Karpas-422 (cell line): ENCODE measurements at regions not wholly inside any gene's neighbourhood (a gene's known extent, or its start where the extent isn't known, plus 50 kb on each side); places are given as distances from the start of the nearest gene placed in this dataset.

Experiments
- DNase-seq: peaks from one replicate; pipeline ENCODE4 v3.0.0-alpha.2; 2015
- H2AFZ ChIP-seq: fragments of 200-600 bp; sonication (generic); 2 replicates; pipeline ENCODE4 v1.6.1; 2014; ENCODE audit warnings: antibody characterized with exemption, low read length, mixed read lengths
- H3K27ac ChIP-seq: fragments of 200-600 bp; sonication (generic); 2 replicates; pipeline ENCODE4 v1.5.1; 2014; ENCODE audit warnings: mild to moderate bottlenecking, low read length, moderate library complexity
- H3K27me3 ChIP-seq: fragments of 200-600 bp; sonication (generic); 2 replicates; pipeline ENCODE4 v1.6.1; 2014; ENCODE audit warnings: low read length, mixed read lengths
- H3K36me3 ChIP-seq: fragments of 200-600 bp; sonication (generic); 2 replicates; pipeline ENCODE4 v1.6.1; 2014; ENCODE audit warnings: low read length, mixed read lengths; ENCODE audit not compliant: insufficient read depth
- H3K4me1 ChIP-seq: fragments of 200-600 bp; sonication (generic); 2 replicates; pipeline ENCODE4 v1.6.1; 2014; ENCODE audit warnings: mild to moderate bottlenecking, low read length, mixed read lengths
- H3K4me2 ChIP-seq: fragments of 200-600 bp; sonication (generic); 2 replicates; pipeline ENCODE4 v1.6.1; 2014; ENCODE audit warnings: low read length, low read depth, mild to moderate bottlenecking; ENCODE audit not compliant: poor library complexity, severe bottlenecking
- H3K4me3 ChIP-seq: fragments of 200-600 bp; sonication (generic); 2 replicates; pipeline ENCODE4 v1.5.1; 2014; ENCODE audit warnings: mild to moderate bottlenecking, antibody characterized with exemption, low read length, mixed read lengths
- H3K79me2 ChIP-seq: fragments of 200-600 bp; sonication (generic); 2 replicates; pipeline ENCODE4 v1.6.1; 2014; ENCODE audit warnings: mild to moderate bottlenecking, low read length, mixed read lengths
- H3K9ac ChIP-seq: fragments of 200-600 bp; sonication (generic); 2 replicates; pipeline ENCODE4 v1.6.0; 2014; ENCODE audit warnings: low read length
- H3K9me2 ChIP-seq: fragments of 200-600 bp; sonication (generic), shearing (Covaris generic); replicated peaks from 2 replicates; pipeline ENCODE4 v1.6.0; 2014; ENCODE audit warnings: mild to moderate bottlenecking, low read length, moderate library complexity; ENCODE audit not compliant: insufficient read depth
- H3K9me3 ChIP-seq: fragments of 300-700, 200-600 bp; sonication (generic); 2 replicates; pipeline ENCODE4 v1.6.1; 2014; ENCODE audit warnings: low read length, mixed read lengths
- H4K20me1 ChIP-seq: fragments of 200-600 bp; sonication (generic); 2 replicates; pipeline ENCODE4 v1.6.1; 2014; ENCODE audit warnings: mild to moderate bottlenecking, antibody characterized with exemption, low read length, low read depth; ENCODE audit not compliant: insufficient read depth

DNA sequence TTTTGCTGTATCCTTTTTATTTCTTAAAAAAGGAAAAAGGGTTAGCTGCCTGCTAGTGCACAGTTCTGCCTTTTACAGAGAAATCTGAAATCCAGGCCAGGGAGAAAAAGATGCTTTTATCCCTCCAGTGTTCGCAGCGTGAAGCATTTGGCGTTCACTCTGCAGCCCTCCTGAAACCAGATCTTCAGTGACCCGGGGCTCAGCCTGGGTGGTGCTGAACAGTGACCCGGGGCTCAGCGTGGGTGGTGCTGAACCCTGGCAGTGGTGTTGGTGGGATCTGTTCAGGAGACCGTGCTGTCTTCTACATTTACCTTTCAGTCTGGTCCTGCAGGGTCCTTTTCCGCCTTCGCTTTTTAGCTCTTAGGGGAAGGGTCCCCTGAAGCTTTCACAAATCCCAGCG, 164.7 kb upstream of the KLF6 start:
- Histone ChIP-seq H4K20me1 (no peaks in the 10 kb centered on the region), H3K79me2 (no peaks in the 10 kb centered on the region), H3K27me3 (no peaks in the 10 kb centered on the region), H3K36me3 (no peaks in the 10 kb centered on the region), H3K9ac (no peak overlapping the region), H3K27ac (no peak overlapping the region), H2AFZ (no peak overlapping the region), H3K9me3 (no peaks in the 10 kb centered on the region), H3K9me2 (no peaks in the 10 kb centered on the region), H3K4me2 (no peak overlapping the region), H3K4me3 (no peak overlapping the region), H3K4me1 (no peaks in the 10 kb centered on the region)
- DNase-seq = no peak

DNA sequence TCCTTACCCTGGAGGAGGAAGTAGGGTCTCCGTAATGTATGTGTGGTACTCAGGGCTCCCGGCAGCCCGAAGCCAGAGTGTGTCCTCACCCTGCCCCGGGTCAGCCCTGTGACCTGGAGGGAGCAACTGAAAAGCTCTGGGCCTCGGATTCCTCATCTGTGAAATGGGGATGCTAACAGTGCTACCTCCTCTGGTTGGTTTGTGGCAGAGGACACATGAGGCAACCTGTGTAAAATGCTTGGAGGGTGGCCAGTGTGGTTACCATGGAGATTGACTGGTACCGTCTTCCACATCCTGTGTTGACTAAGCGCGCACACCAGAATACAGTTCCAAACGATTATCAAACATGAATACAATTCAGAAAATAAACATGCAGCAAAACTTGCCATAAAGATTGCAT, 163.8 kb upstream of the KLF6 start:
- DNase-seq = no peak
- H3K27ac ChIP-seq = no peak overlapping the region
- H3K4me3 ChIP-seq = no peak overlapping the region
- no peak overlapping the region for H2AFZ ChIP-seq
- no peaks in the 10 kb centered on the region for H3K4me1 ChIP-seq
- H3K79me2 ChIP-seq = no peaks in the 10 kb centered on the region
- no peaks in the 10 kb centered on the region for H3K36me3 ChIP-seq
- no peaks in the 10 kb centered on the region for H4K20me1 ChIP-seq
- no peaks in the 10 kb centered on the region for H3K9me2 ChIP-seq
- H3K27me3 ChIP-seq = no peaks in the 10 kb centered on the region
- H3K9me3 ChIP-seq = no peaks in the 10 kb centered on the region
- no peak overlapping the region for H3K4me2 ChIP-seq
- no peak overlapping the region for H3K9ac ChIP-seq

DNA sequence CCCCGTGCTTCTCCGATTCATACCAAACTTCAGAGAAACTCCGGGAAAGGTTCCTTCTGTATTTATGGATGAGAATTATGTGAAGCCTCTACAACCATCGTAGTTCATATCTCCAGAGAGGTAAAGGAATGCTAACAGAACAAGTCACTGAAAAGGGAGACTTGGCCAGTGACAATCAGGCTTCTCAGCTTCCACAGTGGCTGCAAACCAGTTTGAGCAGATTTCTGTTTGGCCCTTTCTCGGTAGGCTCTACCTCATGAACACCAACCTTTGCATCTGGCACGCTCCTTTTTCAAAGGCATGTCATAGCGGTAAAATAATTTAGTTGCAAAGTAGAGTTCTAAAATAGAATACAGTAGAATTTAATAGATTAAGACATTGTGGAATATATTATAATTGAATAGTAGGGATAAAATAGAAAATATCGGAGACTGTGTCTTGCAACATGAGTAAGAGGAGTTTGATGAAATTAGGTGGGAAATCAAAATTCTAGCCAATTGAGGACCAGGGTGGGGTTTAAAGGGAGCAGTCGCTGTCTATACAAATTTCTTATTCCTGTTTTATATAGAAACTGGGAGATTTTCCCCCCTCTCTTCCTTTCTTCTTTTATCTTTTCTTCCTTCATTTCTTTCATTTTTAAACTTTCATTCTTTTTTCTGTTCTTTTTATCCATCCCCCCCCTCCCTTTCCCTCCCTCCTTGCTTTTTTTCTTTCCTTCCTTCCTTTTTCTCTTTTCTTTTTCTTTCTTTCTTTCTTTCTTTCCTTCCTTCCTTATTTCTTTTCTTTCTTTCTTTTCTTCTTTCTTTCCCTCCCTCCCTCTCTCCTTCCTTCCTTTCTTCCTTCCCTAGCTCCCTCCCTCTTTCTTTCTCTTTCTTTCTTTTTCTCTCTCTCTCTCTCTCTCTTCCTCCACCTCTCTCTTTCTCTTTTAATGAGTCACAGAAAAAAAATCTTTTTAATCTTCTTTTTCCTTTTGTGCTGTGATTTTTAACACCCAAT, 161.5 kb upstream of the KLF6 start:
- no peak for DNase-seq
- no peaks in the 10 kb centered on the region for H3K27me3 ChIP-seq
- no peak overlapping the region for H2AFZ ChIP-seq
- H3K9me2 ChIP-seq = no peaks in the 10 kb centered on the region
- H3K4me1 ChIP-seq = no peaks in the 10 kb centered on the region
- H3K4me3 ChIP-seq = no peak overlapping the region
- no peak overlapping the region for H3K4me2 ChIP-seq
- H3K9me3 ChIP-seq = no peaks in the 10 kb centered on the region
- no peaks in the 10 kb centered on the region for H4K20me1 ChIP-seq
- no peaks in the 10 kb centered on the region for H3K36me3 ChIP-seq
- H3K9ac ChIP-seq = no peak overlapping the region
- no peak overlapping the region for H3K27ac ChIP-seq
- H3K79me2 ChIP-seq = no peaks in the 10 kb centered on the region

DNA sequence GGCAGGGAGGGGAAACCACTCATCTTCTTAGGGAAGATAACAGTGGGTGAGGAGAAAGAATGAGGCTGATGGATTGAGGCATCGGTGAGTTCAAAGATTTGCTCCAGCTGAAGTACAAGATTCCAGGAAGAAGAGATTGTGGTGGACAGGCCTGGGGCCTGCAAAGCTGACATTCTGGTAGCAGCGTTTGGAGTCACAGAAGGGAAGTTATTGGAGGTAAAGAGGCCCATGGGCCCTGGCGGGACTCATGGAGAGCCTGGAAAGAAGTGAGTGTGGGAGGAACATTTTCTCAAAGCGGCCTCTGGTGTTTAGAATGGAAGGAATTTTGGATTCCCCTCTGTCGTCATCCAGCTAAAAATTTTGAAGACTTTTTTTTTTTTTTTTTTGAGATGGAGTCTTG, 160.0 kb upstream of the KLF6 start:
- no peaks in the 10 kb centered on the region for H3K4me1 ChIP-seq
- no peaks in the 10 kb centered on the region for H3K36me3 ChIP-seq
- no peak overlapping the region for H3K4me3 ChIP-seq
- no peaks in the 10 kb centered on the region for H3K27me3 ChIP-seq
- H2AFZ ChIP-seq = no peak overlapping the region
- H3K79me2 ChIP-seq = no peaks in the 10 kb centered on the region
- H3K9me3 ChIP-seq = no peaks in the 10 kb centered on the region
- no peaks in the 10 kb centered on the region for H3K9me2 ChIP-seq
- H3K4me2 ChIP-seq = no peak overlapping the region
- no peaks in the 10 kb centered on the region for H4K20me1 ChIP-seq
- H3K9ac ChIP-seq = no peak overlapping the region
- no peak for DNase-seq
- H3K27ac ChIP-seq = no peak overlapping the region

DNA sequence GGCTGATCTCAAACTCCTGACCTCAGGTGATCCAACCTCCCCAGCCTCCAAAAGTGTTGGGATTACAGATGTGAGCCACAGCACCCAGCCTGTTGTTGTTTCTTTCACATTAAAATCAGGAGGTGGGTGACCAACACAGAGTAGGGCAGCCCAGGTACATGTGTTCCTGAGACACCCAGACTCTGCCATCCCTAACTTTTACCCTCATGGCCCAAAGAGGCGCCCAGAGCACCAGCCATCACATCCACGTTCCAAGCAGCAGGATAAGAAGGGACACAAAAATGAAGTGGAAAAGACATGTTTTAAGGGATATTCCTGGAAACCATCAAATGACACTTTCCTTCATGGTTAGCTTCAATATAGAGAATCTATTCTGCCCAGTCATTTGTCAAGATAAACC, 159.6 kb upstream of the KLF6 start:
- DNase-seq = no peak
- no peak overlapping the region for H3K27ac ChIP-seq
- no peaks in the 10 kb centered on the region for H3K9me3 ChIP-seq

DNA sequence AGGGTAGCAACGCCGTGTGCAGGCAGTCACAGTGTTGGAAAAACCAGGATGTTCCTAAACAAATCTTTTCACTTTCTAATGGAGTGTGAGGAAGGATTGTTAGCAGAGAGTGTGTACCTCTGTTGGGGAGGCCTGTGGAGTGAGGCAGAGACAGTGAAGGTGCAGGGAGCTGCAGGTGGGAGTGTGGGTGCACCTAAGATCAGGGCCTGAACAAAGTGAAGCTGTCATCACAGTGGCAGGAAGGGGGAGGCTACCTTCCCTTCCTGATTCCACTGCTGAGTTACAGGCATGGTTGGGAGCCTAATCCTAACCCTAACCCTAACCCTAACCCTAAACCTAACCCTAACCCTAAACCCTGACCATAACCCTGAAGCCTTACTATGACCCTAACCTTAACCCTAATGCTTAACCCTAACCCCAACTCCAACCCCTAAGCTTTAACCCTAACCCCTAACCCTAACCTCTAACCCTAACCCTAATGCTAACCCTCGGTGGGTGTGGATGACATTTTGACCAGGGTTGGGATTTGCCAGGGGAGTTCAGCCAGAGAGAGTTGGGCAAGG, 158.8 kb upstream of the KLF6 start:
- H3K4me1 ChIP-seq = no peaks in the 10 kb centered on the region
- no peaks in the 10 kb centered on the region for H3K36me3 ChIP-seq
- no peak overlapping the region for H3K27ac ChIP-seq

More for the DNA sequence above, 159.6 kb upstream of the KLF6 start:
- no peaks in the 10 kb centered on the region for H3K79me2 ChIP-seq
- H3K9me2 ChIP-seq = no peaks in the 10 kb centered on the region
- no peak overlapping the region for H2AFZ ChIP-seq
- no peaks in the 10 kb centered on the region for H4K20me1 ChIP-seq
- H3K4me3 ChIP-seq = no peak overlapping the region
- H3K36me3 ChIP-seq = no peaks in the 10 kb centered on the region
- no peaks in the 10 kb centered on the region for H3K4me1 ChIP-seq
- H3K9ac ChIP-seq = no peak overlapping the region
- no peak overlapping the region for H3K4me2 ChIP-seq
- no peaks in the 10 kb centered on the region for H3K27me3 ChIP-seq

DNA sequence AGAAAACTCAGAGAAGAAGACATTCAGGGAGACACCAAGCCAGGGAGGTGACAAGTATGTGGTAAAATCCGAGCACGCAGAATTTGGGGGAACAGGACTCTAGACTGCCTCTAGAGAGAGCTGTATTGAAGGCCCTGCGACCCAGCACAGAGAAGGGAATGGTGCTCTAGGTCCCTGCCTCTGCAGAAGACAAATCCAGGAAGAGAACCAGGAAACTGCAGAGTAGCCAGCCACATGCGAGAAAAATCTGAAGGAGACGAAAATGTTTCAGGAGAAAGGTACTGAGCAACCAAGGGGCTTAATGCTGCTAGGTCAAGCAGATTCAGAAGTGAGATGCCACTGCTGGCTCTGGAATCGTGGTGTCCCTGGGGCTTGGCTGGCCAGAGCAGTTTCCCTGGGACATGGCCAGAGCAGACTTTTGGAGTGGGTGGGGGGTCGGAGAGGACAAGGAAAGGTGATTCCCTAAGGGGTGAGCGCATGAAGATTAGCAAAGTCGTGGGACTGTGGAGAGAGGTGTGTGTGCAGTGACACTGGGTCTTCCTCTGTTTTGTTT, 158.0 kb upstream of the KLF6 start:
- Histone ChIP-seq H3K4me3 (no peak overlapping the region), H3K9me2 (no peaks in the 10 kb centered on the region), H4K20me1 (no peaks in the 10 kb centered on the region), H3K4me1 (no peaks in the 10 kb centered on the region), H3K36me3 (no peaks in the 10 kb centered on the region), H3K9ac (no peak overlapping the region), H3K79me2 (no peaks in the 10 kb centered on the region), H3K9me3 (no peaks in the 10 kb centered on the region), H3K27me3 (no peaks in the 10 kb centered on the region), H3K4me2 (no peak overlapping the region), H2AFZ (no peak overlapping the region), H3K27ac (no peak overlapping the region)
- no peak for DNase-seq

More for the DNA sequence above, 158.8 kb upstream of the KLF6 start:
- H3K9me2 ChIP-seq = no peaks in the 10 kb centered on the region
- no peak overlapping the region for H3K4me3 ChIP-seq
- no peak for DNase-seq
- no peak overlapping the region for H2AFZ ChIP-seq
- no peaks in the 10 kb centered on the region for H4K20me1 ChIP-seq
- H3K27me3 ChIP-seq = no peaks in the 10 kb centered on the region
- no peaks in the 10 kb centered on the region for H3K9me3 ChIP-seq
- H3K79me2 ChIP-seq = no peaks in the 10 kb centered on the region
- H3K9ac ChIP-seq = no peak overlapping the region
- H3K4me2 ChIP-seq = no peak overlapping the region

DNA sequence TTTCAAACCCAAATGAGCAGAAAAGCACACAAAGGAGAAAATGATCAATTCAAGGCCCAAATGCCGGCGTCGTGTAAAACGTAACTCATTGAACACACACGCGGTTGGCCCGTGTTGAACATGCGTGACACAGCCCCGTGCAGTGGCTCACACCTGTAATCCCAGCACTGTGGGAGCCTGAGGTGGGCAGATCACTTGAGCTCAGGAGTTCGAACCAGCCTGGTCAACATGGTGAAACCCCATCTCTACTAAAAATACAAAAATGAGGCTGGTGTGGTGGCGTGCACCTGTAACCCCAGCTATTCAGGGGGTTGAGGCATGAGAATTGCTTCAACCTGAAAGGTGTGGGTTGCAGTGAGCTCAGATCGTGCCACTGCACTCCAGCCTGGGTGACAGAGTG, 156.7 kb upstream of the KLF6 start:
- no peaks in the 10 kb centered on the region for H3K36me3 ChIP-seq
- no peak overlapping the region for H3K4me3 ChIP-seq
- no peak for DNase-seq
- no peaks in the 10 kb centered on the region for H3K79me2 ChIP-seq
- H2AFZ ChIP-seq = no peak overlapping the region
- no peaks in the 10 kb centered on the region for H3K27me3 ChIP-seq
- no peaks in the 10 kb centered on the region for H3K9me2 ChIP-seq
- no peaks in the 10 kb centered on the region for H3K9me3 ChIP-seq
- no peak overlapping the region for H3K4me2 ChIP-seq
- H4K20me1 ChIP-seq = no peaks in the 10 kb centered on the region
- no peak overlapping the region for H3K9ac ChIP-seq
- H3K27ac ChIP-seq = no peak overlapping the region
- H3K4me1 ChIP-seq = no peaks in the 10 kb centered on the region
